GM03348 (cell line): ENCODE measurements at regions not wholly inside any gene's neighbourhood (a gene's known extent, or its start where the extent isn't known, plus 50 kb on each side); places are given as distances from the start of the nearest gene placed in this dataset.

Experiments
- DNase-seq: peaks from one replicate; pipeline ENCODE4 v3.0.0; 2012; ENCODE audit warnings: low spot score

DNA sequence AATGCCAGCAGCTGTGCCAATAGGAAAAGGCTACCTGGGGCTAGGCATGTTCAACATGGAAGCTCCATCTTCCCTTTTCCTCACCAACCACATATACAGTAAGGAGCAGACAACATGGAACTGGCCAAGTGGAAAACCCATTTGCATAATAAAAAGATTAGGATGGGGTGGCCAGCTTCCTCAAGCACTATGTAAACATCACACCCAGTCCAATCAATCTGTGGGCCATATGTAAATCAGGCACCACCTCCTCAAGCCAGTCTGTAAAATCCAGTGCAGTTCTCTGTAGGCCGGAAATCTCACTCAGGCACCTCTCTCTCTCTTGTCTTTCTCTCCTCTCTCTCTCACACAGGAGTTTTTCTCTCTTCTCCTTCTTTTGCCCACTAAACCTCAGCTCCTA is 360.2 kb upstream of the GRIA1 start:
- DNase-seq = no peak

DNA sequence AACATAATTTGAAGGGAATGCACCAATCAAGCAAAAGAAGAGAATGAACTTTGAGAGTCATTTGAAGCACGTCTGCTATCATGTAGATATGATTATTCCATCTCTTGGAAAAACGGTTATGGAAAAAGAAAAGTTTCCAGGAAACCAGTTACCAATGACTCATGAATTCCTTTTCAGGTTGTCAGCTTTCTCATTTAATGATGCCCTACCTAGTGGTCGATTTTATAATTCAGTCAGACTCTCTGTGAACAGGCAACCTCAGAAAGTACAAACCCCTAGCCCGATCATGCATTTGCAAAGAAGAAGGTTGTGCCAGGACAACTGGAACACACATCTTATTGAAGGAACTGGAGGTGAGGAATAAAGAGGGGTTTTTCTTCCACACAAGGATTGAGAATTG is 355.1 kb upstream of the GRIA1 start:
- DNase-seq = peak; percentile 18

DNA sequence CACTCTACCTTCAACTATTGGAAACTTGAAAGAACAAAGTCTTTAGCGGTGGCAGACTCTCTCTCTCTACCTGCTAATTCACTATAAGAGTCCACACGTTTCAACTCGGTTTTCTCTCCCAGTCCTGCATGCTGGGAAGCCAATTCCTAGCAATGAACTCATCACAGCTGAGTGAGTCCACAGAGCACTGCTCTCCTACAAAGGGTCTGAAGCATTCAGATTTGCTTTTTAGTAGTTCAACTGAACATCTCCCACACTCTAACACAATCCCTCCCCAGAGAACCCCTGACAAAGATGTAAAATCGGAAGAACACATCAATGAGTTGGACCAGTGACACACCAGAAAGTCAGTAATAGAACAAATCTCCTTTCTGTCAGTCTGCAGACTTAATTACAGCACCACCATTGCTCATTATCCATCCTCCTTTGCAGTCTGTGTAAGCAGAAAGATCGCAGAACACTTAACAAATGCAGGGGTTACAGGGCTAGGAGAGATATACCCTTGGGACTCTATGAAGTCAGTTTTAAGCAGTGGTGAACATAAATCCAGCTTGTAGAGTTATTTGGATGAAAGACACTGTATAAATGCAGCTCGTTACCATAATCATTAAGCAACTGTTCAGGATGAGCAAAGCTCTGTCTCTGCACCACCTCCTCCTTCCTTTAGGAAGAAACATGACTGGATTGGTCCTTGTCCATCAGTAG is 353.4 kb upstream of the GRIA1 start:
- DNase-seq = no peak

DNA sequence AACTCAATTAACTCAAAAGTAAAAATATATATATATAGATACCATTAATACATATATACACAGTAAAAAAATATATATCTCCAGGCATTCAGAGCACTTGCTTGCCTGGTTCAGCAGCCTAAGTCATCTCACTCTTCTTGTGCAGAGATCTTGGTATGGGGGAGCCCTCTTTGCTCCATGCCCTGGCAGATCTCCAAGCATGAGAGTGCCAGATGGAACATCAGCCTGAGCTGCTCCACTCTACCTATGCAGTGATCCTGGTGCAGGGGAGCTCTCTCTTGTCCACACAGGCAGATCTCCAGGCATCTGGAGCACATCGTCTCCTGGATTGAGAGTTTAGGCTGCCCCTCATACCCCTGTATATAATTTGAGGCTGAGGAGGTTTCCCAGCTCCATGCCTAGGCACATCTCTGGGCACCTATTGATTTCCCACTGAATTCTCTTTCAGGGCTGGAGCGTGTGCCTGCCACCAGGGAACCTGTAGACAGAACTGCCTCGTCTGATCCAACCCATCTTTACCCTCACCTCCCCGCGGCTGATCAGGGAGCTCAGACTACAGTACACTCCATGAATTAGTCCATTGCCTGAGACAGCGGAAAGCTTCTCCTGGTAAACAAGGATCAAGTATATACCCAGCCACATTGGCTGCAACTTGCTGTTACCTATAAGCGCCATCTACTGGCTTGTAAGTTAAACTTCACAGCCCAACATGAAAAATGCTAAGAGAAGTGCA is 342.4 kb upstream of the GRIA1 start:
- peak; percentile 17 for DNase-seq

DNA sequence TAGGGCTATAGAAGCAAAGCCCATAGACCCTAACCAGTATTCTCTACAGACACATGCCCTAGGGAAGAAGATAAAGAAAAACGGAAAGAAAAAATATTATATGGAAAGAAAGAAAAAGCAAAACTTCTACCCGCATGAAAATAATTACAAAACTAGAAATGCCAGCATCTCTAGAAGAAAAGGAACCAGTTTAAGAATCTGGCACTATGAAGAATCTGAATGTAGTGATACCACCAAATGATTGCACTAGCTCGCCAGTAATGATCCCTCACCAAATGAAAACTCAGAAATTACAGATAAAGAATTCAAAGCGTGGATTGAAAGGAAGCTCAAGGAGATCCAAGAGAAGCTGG is 341.9 kb upstream of the GRIA1 start:
- DNase-seq = no peak

DNA sequence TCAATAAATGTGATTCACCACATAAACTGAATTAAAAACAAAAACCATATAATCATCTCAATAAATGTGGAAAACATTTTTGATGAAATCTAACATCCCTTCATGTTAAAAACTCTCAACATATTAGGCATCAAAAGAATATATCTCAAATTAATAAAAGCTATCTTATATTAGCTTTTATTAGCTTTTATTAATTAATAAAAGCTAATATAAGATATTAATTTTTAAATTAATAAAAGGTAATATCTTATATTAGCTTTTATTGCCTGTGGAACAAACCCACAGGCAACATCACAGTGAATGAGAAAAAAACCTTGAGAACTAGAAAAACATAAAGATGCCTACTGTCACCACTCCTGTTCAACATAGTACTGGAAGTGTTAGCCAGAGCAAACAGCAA is 338.9 kb upstream of the GRIA1 start:
- DNase-seq = no peak

DNA sequence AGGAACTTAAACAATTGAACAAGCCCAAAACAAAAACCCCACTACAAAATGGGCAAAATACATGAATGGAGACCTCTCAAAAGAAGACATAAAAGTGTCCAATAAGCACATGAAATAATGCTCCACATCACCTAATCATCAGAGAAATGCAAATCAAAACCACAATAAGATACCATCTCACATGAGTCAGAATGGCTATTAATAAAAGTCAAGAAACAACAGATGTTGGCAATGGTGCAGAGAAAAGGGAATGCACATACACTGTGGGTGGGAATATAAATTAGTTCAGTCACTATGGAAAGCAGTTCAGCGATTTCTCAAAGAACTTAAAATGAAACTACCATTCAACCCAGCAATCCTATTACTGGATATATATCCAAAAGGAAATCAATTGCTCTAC is 337.4 kb upstream of the GRIA1 start:
- no peak for DNase-seq

DNA sequence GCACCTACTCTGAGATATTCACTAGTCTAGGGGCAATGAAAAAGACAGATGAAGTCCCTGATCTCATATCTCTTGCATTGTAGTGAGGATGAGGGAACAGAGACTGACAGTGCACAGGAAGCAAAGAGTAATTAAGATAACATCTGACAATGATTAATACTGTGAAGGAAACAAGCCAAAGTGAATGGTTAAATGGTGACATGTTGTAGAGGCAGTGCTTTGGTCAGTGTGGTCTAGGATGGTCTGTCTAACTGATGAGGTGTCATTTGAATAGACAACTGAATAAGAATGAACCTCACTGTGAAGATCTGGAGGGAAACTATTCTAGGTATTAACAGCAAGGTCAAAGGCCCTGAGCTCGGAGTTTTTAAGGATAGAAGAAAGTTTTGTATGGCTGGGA is 333.3 kb upstream of the GRIA1 start:
- peak; percentile 12 for DNase-seq

DNA sequence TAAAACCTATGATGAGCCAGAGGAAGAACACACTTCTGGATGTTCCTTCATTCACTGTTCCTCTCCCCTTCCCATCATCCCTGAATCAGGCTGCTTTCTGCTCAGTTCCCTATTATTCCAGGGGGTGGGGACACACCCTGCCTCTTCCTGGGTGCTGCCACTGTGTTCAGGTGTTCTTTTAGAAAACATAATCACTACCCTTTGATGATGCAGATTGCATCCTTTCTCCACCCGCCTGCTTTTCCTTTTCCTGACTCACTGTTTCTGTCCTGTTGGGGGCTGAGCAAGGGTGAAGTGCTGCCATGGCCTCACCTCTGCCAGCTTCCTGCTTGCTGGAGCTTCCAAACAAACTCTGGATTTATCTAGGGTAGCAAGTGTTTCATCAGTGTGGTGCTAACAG is 331.9 kb upstream of the GRIA1 start:
- no peak for DNase-seq

DNA sequence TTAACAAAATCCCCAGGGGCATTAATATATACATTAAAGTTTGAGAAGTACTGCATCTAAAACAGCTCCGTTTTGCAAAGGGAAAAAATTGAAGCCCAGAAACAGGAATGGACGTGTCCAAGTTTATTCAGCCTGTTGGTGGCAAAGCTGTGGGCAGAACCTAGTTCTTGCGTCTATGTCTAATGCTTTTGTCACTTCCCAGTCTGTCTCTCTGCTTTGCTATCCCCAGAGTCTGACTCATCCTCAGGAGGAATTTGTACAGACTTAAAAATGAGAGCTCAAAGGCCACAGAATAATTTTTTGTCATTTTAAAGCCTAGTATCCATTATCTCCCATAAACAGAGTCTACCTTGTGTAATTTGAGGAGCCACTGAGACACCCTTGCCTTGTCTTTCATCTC is 330.9 kb upstream of the GRIA1 start:
- peak; percentile 61 for DNase-seq

DNA sequence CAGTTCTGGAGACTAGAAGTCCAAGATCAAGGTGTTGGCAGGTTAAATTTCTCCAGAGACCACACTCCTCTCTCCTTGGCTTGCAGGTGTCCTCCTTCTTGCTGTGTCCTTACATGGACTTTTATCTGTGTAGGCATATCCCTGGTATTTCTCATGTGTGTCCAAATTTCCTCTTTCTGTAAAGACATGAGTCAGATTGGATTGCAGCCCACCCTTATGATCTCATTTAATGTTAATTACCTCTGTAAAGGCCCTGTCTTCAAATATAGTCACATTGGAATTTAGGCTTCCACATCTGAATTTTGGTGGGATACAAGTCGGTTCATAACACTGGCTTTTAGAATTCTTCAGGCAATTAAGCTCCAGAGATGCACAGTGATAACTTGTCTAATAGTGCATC is 322.2 kb upstream of the GRIA1 start:
- DNase-seq = no peak

DNA sequence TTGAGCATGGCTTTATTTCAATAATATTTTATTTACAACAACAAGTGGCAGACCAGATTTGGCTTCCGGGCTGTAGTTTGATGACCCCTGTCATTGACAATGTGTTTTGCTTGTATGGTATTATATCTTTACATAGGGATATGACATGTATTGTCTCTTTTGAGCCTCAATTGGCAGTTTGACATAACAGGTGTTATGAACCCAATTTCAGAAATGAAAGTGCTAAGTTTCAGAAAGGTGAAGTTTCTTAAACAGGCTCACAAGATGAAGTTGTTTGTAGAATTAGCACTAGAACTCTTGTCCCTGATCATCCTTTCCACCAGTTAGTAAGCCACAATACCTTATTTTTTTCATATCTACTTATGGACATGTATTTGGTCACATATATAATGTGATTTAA is 303.0 kb upstream of the GRIA1 start:
- DNase-seq = no peak

DNA sequence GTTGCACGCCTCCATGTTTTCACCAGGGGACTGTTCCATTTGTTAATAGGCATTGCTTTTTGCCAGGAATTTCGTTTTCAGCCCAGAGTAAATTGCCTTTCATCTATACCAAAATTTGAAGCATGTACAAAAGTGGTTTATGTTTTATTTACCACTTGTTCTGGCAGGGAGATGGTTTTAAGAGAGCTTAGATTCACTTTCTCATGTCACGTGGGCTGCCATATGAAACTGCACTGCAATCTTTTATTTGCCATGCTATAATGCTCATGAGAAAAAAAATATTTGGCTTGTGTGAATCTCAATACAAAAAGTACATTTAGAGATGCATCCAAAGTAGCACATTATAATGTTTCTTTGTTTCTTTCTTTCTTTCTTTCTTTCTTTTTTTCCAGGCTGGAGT is 284.1 kb upstream of the GRIA1 start:
- DNase-seq = no peak

DNA sequence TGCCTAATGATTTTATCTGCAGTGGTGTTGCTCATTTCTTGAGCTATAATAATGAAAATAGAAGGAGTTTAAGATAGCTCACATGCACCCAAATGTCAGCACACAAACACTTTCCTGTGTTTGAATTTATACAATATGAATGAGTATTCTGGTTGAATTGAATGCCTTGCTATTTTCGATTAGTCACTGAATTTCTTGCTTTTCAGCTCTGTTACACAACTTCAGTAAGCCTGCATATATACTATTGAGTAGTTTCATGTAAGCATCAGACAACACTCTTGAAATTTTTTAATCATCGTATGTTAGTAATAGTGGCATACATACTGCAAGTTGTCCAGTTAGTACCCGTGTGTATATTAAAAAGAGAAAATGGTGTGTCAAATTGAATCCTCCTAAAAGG is 281.5 kb upstream of the GRIA1 start:
- no peak for DNase-seq

DNA sequence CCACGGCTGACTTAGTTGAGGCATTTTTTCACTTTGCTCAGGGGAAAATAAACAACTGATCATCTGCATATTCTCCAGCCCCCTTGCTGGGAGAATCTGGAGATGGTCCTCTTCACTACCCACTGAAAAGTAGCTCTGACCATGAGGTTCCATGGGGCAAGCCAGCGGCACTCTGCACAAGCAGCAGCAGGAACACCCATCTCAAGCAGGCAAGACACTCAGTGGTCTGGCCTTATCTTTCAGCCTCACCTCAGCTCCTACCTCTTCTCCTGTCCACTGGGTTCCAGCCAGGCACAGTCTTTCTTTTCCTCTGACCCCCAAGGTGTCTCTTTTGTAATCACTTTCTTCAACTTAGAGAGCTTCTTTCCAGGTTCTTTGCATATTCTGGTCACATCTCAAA is 280.8 kb upstream of the GRIA1 start:
- no peak for DNase-seq

DNA sequence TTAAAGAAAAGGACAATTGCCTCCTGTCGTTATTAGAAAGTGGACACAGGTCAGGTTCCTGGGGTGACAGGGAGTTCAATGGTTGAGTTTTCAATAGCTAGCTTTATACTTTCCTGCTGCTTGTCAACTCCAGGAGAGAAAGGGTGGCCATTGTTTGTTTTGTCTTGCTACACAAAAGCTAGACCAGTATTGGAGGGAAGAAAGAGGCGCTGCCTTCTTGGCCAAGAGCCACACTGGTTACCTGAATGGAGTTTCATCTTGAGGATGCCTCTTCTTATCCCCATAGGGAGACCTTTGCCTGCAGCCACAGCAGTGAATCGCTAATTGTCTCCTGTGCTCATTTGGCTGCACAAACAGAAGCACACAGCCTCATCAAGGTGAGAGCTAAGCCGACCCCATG is 279.4 kb upstream of the GRIA1 start:
- no peak for DNase-seq

DNA sequence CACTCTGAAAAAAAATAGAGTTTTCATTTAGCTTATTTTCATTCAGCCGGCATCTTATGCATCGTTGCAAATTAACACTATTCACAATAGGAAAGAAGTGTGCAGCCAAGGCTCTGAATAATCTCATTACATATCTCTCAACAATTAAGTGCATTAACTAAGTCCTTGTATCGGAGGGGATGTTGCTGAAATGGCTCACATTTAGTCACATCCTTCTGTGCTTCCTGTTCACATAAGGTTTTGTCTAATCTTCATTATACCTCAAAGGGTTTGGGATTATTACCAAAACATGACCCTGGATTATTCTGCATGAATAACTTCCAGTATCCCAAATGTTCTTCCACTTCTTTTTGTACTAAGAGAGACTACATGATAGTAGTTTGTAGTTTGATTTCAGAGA is 278.0 kb upstream of the GRIA1 start:
- no peak for DNase-seq

DNA sequence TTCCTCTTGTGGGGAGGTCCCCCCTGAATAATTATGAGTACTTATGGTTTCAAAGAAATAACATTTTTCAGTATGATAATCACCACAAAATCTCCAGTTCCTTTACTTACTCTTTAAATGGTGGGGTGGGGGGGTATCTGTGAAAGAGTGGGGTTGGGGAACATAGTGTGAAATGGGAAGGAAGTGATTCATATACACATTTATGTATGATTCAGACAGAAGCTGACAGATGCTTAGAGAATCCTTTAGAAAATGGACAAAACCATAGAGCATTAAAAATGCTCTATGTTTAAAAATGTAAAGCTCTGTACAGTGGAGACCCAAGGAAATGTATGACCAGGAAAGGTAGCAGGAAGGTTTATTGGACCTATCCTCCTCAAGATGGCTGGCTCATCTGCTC is 267.5 kb upstream of the GRIA1 start:
- DNase-seq = peak; percentile 20

DNA sequence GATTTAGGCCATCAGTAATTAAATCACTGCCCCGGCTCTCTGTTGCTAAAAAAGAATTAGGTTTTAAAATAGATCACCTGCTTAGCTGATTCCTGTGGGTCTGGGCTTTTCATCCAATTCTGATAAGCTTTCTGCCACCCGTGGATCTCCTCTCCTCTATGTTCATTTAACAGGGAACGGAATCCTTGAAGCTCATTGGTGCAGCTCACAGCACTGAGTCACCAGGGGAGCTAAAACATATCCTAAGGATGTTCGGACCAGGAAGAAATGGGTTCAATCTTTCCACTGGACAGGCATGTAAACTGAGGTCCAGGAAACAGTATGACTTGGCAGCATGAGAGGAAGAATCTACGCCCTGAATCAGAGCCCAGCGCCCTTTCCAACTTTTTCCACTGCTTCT is 267.1 kb upstream of the GRIA1 start:
- DNase-seq = no peak

DNA sequence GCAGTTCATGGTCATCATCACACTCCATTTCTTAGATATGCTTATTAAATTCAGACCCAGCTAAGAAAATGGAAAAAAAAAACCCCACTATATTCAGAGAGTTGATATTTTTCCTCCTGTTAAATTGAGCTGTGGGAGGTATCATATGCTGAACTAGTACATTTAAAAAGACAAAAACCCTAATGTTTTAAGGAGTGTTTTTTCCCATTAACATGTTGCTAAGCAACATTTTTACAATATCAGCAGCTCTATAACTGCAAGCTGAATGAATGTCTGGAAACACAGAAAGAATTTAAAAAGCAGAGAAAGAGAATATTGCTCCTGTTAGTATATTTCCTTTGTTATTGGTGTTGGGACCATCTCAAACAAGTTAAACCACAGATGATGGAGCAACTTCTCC is 265.8 kb upstream of the GRIA1 start:
- no peak for DNase-seq

DNA sequence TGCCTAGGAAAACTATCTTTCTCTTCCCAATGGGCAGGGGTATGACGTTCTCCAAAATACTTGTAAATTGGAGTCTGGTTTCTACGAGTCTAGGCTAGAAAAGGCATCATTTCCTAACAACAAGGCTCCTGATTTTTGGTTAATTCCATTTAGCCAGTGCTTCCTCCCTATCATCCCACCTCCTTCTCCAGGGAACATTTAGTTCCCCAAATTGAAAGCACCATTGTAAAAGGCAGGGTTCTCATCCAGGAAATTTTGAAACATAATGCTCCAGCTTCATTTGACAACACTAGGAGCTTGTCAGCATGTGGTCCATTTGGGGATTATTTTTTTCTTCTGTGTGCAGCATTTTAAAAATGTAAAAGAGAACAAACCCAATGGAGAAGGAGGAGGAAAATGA is 256.5 kb upstream of the GRIA1 start:
- DNase-seq = no peak

DNA sequence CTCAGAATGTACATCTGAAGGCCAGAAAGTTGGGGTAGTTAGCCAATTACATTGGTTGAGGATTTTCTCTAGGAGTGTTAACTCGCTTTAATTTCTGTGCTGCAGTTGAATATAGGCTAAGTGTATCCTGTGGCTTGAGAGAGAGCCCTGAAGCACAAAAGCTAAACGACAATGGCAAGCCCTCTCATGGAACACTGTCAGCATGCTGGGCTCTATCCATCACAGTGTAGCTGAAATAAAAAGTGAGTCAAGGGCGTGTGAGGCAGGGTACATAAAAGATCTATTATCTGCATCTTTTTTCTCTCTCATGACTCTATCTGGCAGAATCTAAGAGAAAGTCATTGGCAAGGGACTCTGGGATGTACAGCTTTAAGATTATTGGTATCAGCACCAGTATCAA is 254.2 kb upstream of the GRIA1 start:
- no peak for DNase-seq

DNA sequence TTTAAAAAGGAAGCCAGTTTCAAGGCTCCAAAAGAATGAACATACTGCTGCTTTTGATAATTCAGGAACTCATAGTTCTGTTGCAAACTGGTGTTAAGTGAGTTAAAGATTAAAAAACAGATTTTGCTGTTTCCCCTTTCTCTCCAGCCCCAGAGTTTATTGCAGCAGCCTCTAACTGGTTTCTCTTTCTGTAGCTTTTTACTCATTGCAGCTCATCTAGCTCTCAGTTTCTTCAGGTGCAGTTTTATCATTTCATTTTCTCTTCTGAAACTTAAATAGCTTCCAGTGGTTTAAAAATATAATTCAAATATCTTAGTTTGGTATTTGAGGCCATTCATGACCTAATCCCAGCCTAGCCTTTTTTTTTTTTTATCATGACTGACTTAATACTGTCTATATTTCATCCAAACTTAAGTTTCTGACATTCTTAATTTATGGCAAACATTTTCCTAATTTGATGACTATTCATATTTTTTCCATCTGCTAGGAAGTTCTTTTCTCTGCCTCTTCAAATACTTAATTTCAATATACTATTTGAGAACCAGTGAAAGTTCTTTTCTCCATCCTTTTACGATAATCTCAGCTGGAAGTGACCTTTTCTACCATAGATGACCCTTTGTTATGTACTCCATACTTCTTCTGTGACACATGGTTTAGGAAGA is 252.7 kb upstream of the GRIA1 start:
- DNase-seq = no peak

DNA sequence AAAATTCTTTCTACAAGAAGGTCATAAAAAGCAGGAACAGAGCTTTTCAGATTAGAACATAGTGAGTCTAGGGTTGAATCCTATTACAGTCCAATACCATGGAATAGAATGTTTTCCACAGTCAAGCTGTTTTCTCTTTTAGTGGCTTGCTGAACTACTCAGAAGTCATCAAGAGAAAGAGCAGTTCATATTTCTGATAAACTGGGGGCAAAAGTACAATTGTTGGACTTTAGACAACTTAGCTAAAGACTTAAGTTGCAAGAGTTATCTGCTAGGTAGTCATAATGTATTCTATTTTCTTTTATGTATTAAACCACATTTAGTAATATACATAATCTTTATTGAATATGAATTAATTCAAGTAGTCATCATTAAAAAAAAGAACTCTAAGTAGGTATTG is 233.1 kb upstream of the GRIA1 start:
- DNase-seq = no peak
